HL-60 (cell line): ENCODE measurements at regions not wholly inside any gene's neighbourhood (a gene's known extent, or its start where the extent isn't known, plus 50 kb on each side); places are given as distances from the start of the nearest gene placed in this dataset.

ENCODE experiments used
- GABPA ChIP-seq: IDR thresholded peaks from 2 replicates; pipeline ENCODE4 v1.6.1; 2012; ENCODE audit warnings: low read depth
- POLR2AphosphoS5 ChIP-seq: IDR thresholded peaks from 2 replicates; pipeline ENCODE4 v1.6.1; 2012; ENCODE audit warnings: low read depth
- TF ChIP-seq, protein P1 (sequence below): IDR thresholded peaks from one replicate; pipeline ENCODE4 v1.5.1; 2011; ENCODE audit warnings: low read length, control low read depth, inconsistent platforms; ENCODE audit not compliant: insufficient read depth
- TF ChIP-seq, protein P2 (sequence below): IDR thresholded peaks from 2 replicates; pipeline ENCODE4 v1.6.1; 2012; ENCODE audit warnings: low read depth; ENCODE audit not compliant: insufficient replicate concordance

DNA sequence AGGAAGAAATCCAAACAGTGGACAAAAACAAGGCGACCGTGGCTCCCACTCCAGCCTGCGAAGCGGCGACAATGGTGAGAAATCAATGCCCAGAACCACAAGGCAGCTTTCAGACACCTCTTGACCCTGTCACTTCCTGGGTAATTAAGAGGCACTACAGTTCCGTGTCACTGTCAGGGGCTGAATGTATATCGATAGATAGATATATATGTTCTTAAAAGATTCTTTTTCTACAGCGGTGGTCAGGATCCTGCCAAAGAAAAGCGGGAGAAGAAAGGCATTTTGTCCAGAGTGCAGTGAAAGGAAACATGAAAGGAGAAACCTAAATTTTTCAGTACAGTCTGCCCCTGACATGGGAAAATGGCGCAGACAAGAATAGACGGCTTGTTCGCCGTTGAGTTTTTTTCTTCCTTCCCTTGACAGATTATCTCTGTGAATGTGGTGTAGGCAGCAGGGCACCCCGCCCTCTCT, 56.2 kb upstream of the HES1 start:
- TF ChIP-seq, protein P1, sequence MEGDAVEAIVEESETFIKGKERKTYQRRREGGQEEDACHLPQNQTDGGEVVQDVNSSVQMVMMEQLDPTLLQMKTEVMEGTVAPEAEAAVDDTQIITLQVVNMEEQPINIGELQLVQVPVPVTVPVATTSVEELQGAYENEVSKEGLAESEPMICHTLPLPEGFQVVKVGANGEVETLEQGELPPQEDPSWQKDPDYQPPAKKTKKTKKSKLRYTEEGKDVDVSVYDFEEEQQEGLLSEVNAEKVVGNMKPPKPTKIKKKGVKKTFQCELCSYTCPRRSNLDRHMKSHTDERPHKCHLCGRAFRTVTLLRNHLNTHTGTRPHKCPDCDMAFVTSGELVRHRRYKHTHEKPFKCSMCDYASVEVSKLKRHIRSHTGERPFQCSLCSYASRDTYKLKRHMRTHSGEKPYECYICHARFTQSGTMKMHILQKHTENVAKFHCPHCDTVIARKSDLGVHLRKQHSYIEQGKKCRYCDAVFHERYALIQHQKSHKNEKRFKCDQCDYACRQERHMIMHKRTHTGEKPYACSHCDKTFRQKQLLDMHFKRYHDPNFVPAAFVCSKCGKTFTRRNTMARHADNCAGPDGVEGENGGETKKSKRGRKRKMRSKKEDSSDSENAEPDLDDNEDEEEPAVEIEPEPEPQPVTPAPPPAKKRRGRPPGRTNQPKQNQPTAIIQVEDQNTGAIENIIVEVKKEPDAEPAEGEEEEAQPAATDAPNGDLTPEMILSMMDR = no peak
- TF ChIP-seq GABPA (no peak), POLR2AphosphoS5 (no peak)
- TF ChIP-seq, protein P2, sequence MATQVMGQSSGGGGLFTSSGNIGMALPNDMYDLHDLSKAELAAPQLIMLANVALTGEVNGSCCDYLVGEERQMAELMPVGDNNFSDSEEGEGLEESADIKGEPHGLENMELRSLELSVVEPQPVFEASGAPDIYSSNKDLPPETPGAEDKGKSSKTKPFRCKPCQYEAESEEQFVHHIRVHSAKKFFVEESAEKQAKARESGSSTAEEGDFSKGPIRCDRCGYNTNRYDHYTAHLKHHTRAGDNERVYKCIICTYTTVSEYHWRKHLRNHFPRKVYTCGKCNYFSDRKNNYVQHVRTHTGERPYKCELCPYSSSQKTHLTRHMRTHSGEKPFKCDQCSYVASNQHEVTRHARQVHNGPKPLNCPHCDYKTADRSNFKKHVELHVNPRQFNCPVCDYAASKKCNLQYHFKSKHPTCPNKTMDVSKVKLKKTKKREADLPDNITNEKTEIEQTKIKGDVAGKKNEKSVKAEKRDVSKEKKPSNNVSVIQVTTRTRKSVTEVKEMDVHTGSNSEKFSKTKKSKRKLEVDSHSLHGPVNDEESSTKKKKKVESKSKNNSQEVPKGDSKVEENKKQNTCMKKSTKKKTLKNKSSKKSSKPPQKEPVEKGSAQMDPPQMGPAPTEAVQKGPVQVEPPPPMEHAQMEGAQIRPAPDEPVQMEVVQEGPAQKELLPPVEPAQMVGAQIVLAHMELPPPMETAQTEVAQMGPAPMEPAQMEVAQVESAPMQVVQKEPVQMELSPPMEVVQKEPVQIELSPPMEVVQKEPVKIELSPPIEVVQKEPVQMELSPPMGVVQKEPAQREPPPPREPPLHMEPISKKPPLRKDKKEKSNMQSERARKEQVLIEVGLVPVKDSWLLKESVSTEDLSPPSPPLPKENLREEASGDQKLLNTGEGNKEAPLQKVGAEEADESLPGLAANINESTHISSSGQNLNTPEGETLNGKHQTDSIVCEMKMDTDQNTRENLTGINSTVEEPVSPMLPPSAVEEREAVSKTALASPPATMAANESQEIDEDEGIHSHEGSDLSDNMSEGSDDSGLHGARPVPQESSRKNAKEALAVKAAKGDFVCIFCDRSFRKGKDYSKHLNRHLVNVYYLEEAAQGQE = no peak
